Endothelial cell of umbilical vein (primary cell): ENCODE measurements at regions not wholly inside any gene's neighbourhood (a gene's known extent, or its start where the extent isn't known, plus 50 kb on each side); places are given as distances from the start of the nearest gene placed in this dataset.

ENCODE experiments used
- BruUV-seq: library from RNA; stranded (reverse); fragments of 400-500 nt; replicated peaks from 2 replicates; lab custom pipeline; 2021; lab: Mats Ljungman, UMichigan
- CTCF ChIA-PET: fragments of 300-600, 350-600 bp; sonication (Branson Sonifier 250); formaldehyde crosslinking; loops from one replicate; lab custom pipeline; 2021; ENCODE audit warnings: antibody characterized with exemption, inconsistent platforms; lab: Charles Lee
- POLR2A ChIA-PET: fragments of 300-600, 350-600 bp; sonication (Branson Sonifier 250); formaldehyde crosslinking; loops from one replicate; lab custom pipeline; 2021; ENCODE audit warnings: antibody characterized with exemption, inconsistent platforms; lab: Charles Lee
- DNase-seq: peaks from one replicate; pipeline ENCODE4 v3.0.0-alpha.2; 2011; ENCODE audit warnings: low read depth, low spot score
- FAIRE-seq: peaks from 2 replicates; lab custom pipeline; 2011; peaks lifted over from hg19 to GRCh38; lab: Jason Lieb, UNC
- H2AFZ ChIP-seq: 2 replicates; pipeline ENCODE4 v1.6.0; 2012; ENCODE audit warnings: low read depth, low read length, control low read depth, inconsistent platforms
- H3K27ac ChIP-seq: 2 replicates; pipeline ENCODE4 v1.5.1; 2011; ENCODE audit warnings: low read depth, mild to moderate bottlenecking, control low read depth, low read length, moderate library complexity; ENCODE audit not compliant: insufficient read depth
- H3K27me3 ChIP-seq, 2 experiments: 2 replicates each; pipeline versions ENCODE4 v1.6.0 to v1.6.1; 2011; ENCODE audit warnings: low read length in 2 of 2, mixed read lengths in 1 of 2; ENCODE audit not compliant: control insufficient read depth in 2 of 2, insufficient read depth in 2 of 2
- H3K36me3 ChIP-seq, 2 experiments: 2 replicates in 1 of 2; 3 replicates in 1 of 2; pipeline ENCODE4 v1.5.1; 2011; ENCODE audit warnings: low read length in 2 of 2, mild to moderate bottlenecking in 1 of 2, moderate library complexity in 1 of 2; ENCODE audit not compliant: control insufficient read depth in 2 of 2, insufficient read depth in 2 of 2; ENCODE audit errors: extremely low read depth in 1 of 2
- H3K4me1 ChIP-seq: 3 replicates; pipeline ENCODE4 v1.5.1; 2011; ENCODE audit warnings: mild to moderate bottlenecking, low read length; ENCODE audit not compliant: control insufficient read depth, insufficient read depth; ENCODE audit errors: extremely low read depth
- H3K4me2 ChIP-seq: 2 replicates; pipeline ENCODE4 v1.6.1; 2011; ENCODE audit warnings: low read length, control low read depth, mixed read lengths; ENCODE audit not compliant: insufficient read depth
- H3K4me3 ChIP-seq, 3 experiments: fragments of 200-600 bp in 1 of 3; sonication (generic), shearing (Covaris generic) in 1 of 3; replicated peaks in 1 of 3; 2 replicates each; pipeline ENCODE4 v1.5.1; 2011 to 2016; ENCODE audit warnings: control low read depth in 3 of 3, low read length in 3 of 3, mild to moderate bottlenecking in 2 of 3, inconsistent platforms in 1 of 3, low read depth in 1 of 3, moderate library complexity in 1 of 3; ENCODE audit not compliant: insufficient read depth in 1 of 3
- H3K79me2 ChIP-seq: 2 replicates; pipeline ENCODE4 v1.6.0; 2012; ENCODE audit warnings: low read length, inconsistent platforms; ENCODE audit not compliant: control insufficient read depth, insufficient read depth
- H3K9ac ChIP-seq: replicated peaks from 2 replicates; pipeline ENCODE3; 2011; ENCODE audit warnings: low read length, control low read depth; ENCODE audit not compliant: insufficient read depth; ENCODE audit errors: extremely low read depth
- H3K9me1 ChIP-seq: replicated peaks from 3 replicates; pipeline ENCODE4 v1.6.0; 2011; ENCODE audit warnings: mild to moderate bottlenecking, low read length; ENCODE audit not compliant: control insufficient read depth, insufficient read depth; ENCODE audit errors: extremely low read depth
- H3K9me3 ChIP-seq: replicated peaks from 2 replicates; pipeline ENCODE4 v1.5.1; 2012; ENCODE audit warnings: low read length, inconsistent platforms; ENCODE audit not compliant: control insufficient read depth, insufficient read depth
- H4K20me1 ChIP-seq: replicated peaks from 2 replicates; pipeline ENCODE3; 2011; ENCODE audit warnings: mild to moderate bottlenecking, low read length; ENCODE audit not compliant: control insufficient read depth, insufficient read depth; ENCODE audit errors: extremely low read depth
- EZH2 ChIP-seq: IDR thresholded peaks from 2 replicates; pipeline ENCODE4 v1.6.1; 2012; ENCODE audit warnings: borderline replicate concordance, low read depth, mild to moderate bottlenecking, moderate library complexity, low read length, inconsistent platforms; ENCODE audit not compliant: severe bottlenecking
- FOS ChIP-seq: IDR thresholded peaks from 2 replicates; pipeline ENCODE4 v1.6.1; 2011; ENCODE audit warnings: mild to moderate bottlenecking, low read length, moderate library complexity, borderline replicate concordance; ENCODE audit not compliant: insufficient read depth
- GATA2 ChIP-seq: IDR thresholded peaks from 2 replicates; pipeline ENCODE4 v1.7.0; 2011; ENCODE audit warnings: low read depth, mild to moderate bottlenecking, moderate library complexity, mixed read lengths, low read length; ENCODE audit not compliant: insufficient read length, insufficient read depth
- JUN ChIP-seq: IDR thresholded peaks from 2 replicates; pipeline ENCODE4 v1.6.1; 2011; ENCODE audit warnings: borderline replicate concordance, low read depth; ENCODE audit not compliant: insufficient read length, insufficient read depth
- MYC ChIP-seq: IDR thresholded peaks from one replicate; pipeline ENCODE4 v1.6.1; 2011; ENCODE audit warnings: mild to moderate bottlenecking, low read depth, low read length
- POLR2A ChIP-seq: IDR thresholded peaks from 2 replicates; pipeline ENCODE4 v1.6.1; 2012; ENCODE audit warnings: low read depth, mild to moderate bottlenecking, control low read depth, low read length
- POLR2AphosphoS5 ChIP-seq: IDR thresholded peaks from 2 replicates; pipeline ENCODE4 v1.6.1; 2012; ENCODE audit warnings: low read depth, mild to moderate bottlenecking, control low read depth, low read length, moderate library complexity; ENCODE audit not compliant: insufficient read depth
- dilution Hi-C: fragments of 300-500 bp; cut with MboI; formaldehyde crosslinking; loops from one replicate; pipeline ENCODE4 v1.15.0; 2019; ENCODE audit warnings: low sequenced_read_pairs; ENCODE audit not compliant: extremely low pct_ligation_motif_present
- intact Hi-C: fragments of 100-400 bp; cut with micrococcal nuclease; formaldehyde crosslinking; loops from one replicate; pipeline ENCODE4 v1.10.0; 2022
- TF ChIP-seq, protein P1 (sequence below), 2 donors: IDR thresholded peaks; 1 replicate in 1 of 2; 2 replicates in 1 of 2; pipeline ENCODE4 v1.5.1; 2011; ENCODE audit warnings: low read length in 2 of 2, mild to moderate bottlenecking in 2 of 2, moderate library complexity in 2 of 2, control low read depth in 1 of 2, inconsistent platforms in 1 of 2, low read depth in 1 of 2; ENCODE audit not compliant: insufficient read depth in 1 of 2; ENCODE audit errors: extremely low read depth in 1 of 2
- TF ChIP-seq, protein P2 (sequence below): IDR thresholded peaks from 2 replicates; pipeline ENCODE4 v1.6.1; 2011; ENCODE audit not compliant: insufficient read depth, insufficient read length

DNA sequence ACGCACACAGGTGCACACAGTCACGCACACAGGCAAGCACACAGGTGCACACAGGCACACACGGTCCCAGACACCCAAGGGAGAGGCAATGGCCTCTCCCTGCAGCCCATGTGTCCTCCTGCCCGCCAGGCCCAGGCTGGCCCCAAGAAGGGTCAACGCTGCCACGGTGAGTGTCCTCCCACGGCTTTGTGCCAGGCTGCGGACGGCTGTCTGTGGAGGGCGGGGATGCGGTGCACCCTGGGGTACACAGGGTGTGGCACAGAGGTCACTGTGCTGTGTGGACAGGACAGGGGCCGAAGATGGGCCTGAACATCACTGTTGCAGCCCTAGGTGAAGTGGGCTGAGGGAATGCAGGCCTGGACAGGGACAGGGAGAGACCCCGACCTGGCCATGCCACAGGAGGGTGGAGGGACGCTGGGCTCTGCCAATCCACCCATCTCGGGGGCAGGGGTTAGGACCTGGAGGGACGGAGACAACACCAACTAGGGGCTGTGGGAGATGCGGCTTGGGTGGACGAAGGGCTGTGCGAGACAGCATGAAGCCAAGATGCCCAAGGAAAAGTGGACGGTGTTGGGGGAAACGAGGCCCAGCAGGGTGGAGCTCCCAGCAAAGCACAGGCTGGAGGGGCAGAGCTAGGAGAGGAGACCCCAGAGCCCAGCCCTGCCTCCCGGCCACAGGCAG lies 523.8 kb downstream of the BRD1 start:
- ChIA-PET POLR2A (no interaction called here), CTCF (no interaction called here)
- dilution Hi-C loops (no loop called here), intact Hi-C loops (loop anchor here (10.0 kb wide), 2 partner anchors 421 to 729 kb away; no protein-coding TSS in a partner anchor)
- DNase-seq = no peak
- Histone ChIP-seq H3K27ac (no peak overlapping the region), H3K27me3 (no peaks in the 10 kb centered on the region), H3K4me1 (no peaks in the 10 kb centered on the region), H3K36me3 (no peaks in the 10 kb centered on the region), H3K4me2 (no peak overlapping the region), H4K20me1 (no peaks in the 10 kb centered on the region), H3K9ac (no peak overlapping the region), H2AFZ (no peak overlapping the region), H3K79me2 (no peaks in the 10 kb centered on the region), H3K9me3 (no peaks in the 10 kb centered on the region), H3K9me1 (no peaks in the 10 kb centered on the region), H3K4me3 (no peak overlapping the region)
- TF ChIP-seq POLR2AphosphoS5 = no peak
- TF ChIP-seq, protein P1, sequence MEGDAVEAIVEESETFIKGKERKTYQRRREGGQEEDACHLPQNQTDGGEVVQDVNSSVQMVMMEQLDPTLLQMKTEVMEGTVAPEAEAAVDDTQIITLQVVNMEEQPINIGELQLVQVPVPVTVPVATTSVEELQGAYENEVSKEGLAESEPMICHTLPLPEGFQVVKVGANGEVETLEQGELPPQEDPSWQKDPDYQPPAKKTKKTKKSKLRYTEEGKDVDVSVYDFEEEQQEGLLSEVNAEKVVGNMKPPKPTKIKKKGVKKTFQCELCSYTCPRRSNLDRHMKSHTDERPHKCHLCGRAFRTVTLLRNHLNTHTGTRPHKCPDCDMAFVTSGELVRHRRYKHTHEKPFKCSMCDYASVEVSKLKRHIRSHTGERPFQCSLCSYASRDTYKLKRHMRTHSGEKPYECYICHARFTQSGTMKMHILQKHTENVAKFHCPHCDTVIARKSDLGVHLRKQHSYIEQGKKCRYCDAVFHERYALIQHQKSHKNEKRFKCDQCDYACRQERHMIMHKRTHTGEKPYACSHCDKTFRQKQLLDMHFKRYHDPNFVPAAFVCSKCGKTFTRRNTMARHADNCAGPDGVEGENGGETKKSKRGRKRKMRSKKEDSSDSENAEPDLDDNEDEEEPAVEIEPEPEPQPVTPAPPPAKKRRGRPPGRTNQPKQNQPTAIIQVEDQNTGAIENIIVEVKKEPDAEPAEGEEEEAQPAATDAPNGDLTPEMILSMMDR (IDR thresholded peaks at IDR 0.05; ENCODE audit: extremely low read depth in 1 of 2, insufficient read depth in 1 of 2, low read depth in 1 of 2, low read length in 2 of 2) = no peak
- TF ChIP-seq, protein P2, sequence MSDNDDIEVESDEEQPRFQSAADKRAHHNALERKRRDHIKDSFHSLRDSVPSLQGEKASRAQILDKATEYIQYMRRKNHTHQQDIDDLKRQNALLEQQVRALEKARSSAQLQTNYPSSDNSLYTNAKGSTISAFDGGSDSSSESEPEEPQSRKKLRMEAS = no peak
- no peak for TF ChIP-seq JUN
- TF ChIP-seq MYC = no peak
- no peak for TF ChIP-seq GATA2
- no peak for TF ChIP-seq POLR2A
- TF ChIP-seq FOS = no peak
- TF ChIP-seq EZH2 = no peak
- no peak for FAIRE-seq
- BruUV-seq = no TSS peak
